CD4-positive, alpha-beta T cell treated with Interleukin-6 for 4 hours (primary cell): ENCODE measurements at regions not wholly inside any gene's neighbourhood (a gene's known extent, or its start where the extent isn't known, plus 50 kb on each side); places are given as distances from the start of the nearest gene placed in this dataset.

ENCODE experiments used
- DNase-seq: peaks from one replicate; pipeline ENCODE4 v3.0.0-alpha.2; 2020; ENCODE audit warnings: mixed read lengths

- DNase-seq = peak; percentile 15
Observed at GRCh38 chr5:6832994-6833393, 119.8 kb downstream of the TENT4A start.

- no peak for DNase-seq
Observed at GRCh38 chr5:6833406-6833805, 120.2 kb downstream of the TENT4A start.

GRCh38 chr5:6837095-6837494 is 123.9 kb downstream of the TENT4A start:
- no peak for DNase-seq

GRCh38 chr5:6837519-6838110 is 124.4 kb downstream of the TENT4A start:
- peak; percentile 23 for DNase-seq

GRCh38 chr5:6838736-6839135 is 125.5 kb downstream of the TENT4A start:
- no peak for DNase-seq

GRCh38 chr5:6840136-6840793 is 127.0 kb downstream of the TENT4A start:
- DNase-seq = no peak

- no peak for DNase-seq
Observed at GRCh38 chr5:6843335-6843734, 130.1 kb downstream of the TENT4A start.

- DNase-seq = no peak
Observed at GRCh38 chr5:6843821-6844220, 130.6 kb downstream of the TENT4A start.

- DNase-seq = no peak
Observed at GRCh38 chr5:6845856-6846255, 132.6 kb downstream of the TENT4A start.

GRCh38 chr5:6847870-6848269 is 134.6 kb downstream of the TENT4A start:
- no peak for DNase-seq

GRCh38 chr5:6849316-6850105 is 136.3 kb downstream of the TENT4A start:
- DNase-seq = peak; percentile 33

GRCh38 chr5:6850106-6850432 is 136.8 kb downstream of the TENT4A start:
- peak; percentile 37 for DNase-seq

GRCh38 chr5:6856653-6857052 is 143.4 kb downstream of the TENT4A start:
- no peak for DNase-seq

GRCh38 chr5:6858419-6858818 is 145.2 kb downstream of the TENT4A start:
- no peak for DNase-seq

- no peak for DNase-seq
Observed at GRCh38 chr5:6859023-6859422, 145.8 kb downstream of the TENT4A start.

GRCh38 chr5:6859951-6860638 is 146.9 kb downstream of the TENT4A start:
- DNase-seq = no peak

- DNase-seq = no peak
Observed at GRCh38 chr5:6861036-6861435, 147.8 kb downstream of the TENT4A start.

GRCh38 chr5:6861667-6862066 is 148.4 kb downstream of the TENT4A start:
- no peak for DNase-seq

- DNase-seq = no peak
Observed at GRCh38 chr5:6862306-6862705, 149.1 kb downstream of the TENT4A start.

GRCh38 chr5:6867712-6868111 is 154.5 kb downstream of the TENT4A start:
- no peak for DNase-seq

GRCh38 chr5:6868171-6868570 is 154.9 kb downstream of the TENT4A start:
- DNase-seq = no peak

- peak; percentile 10 for DNase-seq
Observed at GRCh38 chr5:6868575-6869215, 155.5 kb downstream of the TENT4A start.

GRCh38 chr5:6869677-6870076 is 156.4 kb downstream of the TENT4A start:
- no peak for DNase-seq
